ENCODE measurements at regions not wholly inside any gene's neighbourhood (a gene's known extent, or its start where the extent isn't known, plus 50 kb on each side); places are given as distances from the start of the nearest gene placed in this dataset.
A peak's percentile ranks its signal among the peaks of the same experiment; 100 is the strongest.

- intact Hi-C loops (cut with DNase I) = loop anchor here in 1 of 2 donors (10.0 kb wide), 1 partner anchor 338 kb away; no protein-coding TSS in a partner anchor
- H3K36me3 ChIP-seq = no peaks in the 10 kb centered on the region
- H3K9me3 ChIP-seq = no peaks in the 10 kb centered on the region
- DNase-seq (peak in 2 of 4 donors; percentile 61 to 77), ATAC-seq (peak; percentile 78)
- H3K27ac ChIP-seq = no peak overlapping the region
- no peaks in the 10 kb centered on the region for H3K4me1 ChIP-seq
- TF ChIP-seq CTCF (IDR thresholded peaks at IDR 0.05) = peak; percentile 35 to 38
- H3K4me3 ChIP-seq = no peak overlapping the region
- H3K27me3 ChIP-seq = no peaks in the 10 kb centered on the region
Observed at GRCh38 chr12:114166362-114166761, 200.2 kb upstream of the RBM19 start.

- DNase-seq = no peak
- Histone ChIP-seq H3K4me3 (no peak overlapping the region), H3K4me1 (no peaks in the 10 kb centered on the region), H3K36me3 (no peaks in the 10 kb centered on the region), H3K27ac (no peak overlapping the region), H3K9me3 (no peaks in the 10 kb centered on the region), H3K27me3 (no peaks in the 10 kb centered on the region)
- intact Hi-C loops (cut with DNase I) = loop anchor here in 1 of 2 donors (10.0 kb wide), 1 partner anchor 339 kb away; no protein-coding TSS in a partner anchor
- no peak for TF ChIP-seq CTCF (IDR thresholded peaks at IDR 0.05)
- ATAC-seq = no peak
Observed at GRCh38 chr12:114165921-114166320, 199.8 kb upstream of the RBM19 start.

- Histone ChIP-seq H3K27ac (no peak overlapping the region), H3K27me3 (no peaks in the 10 kb centered on the region), H3K4me3 (no peak overlapping the region), H3K36me3 (no peaks in the 10 kb centered on the region), H3K4me1 (no peaks in the 10 kb centered on the region), H3K9me3 (no peaks in the 10 kb centered on the region)
- ATAC-seq = no peak
- intact Hi-C loops (cut with DNase I) = loop anchor here in 1 of 2 donors (10.0 kb wide), 1 partner anchor 340 kb away; no protein-coding TSS in a partner anchor
- DNase-seq = no peak
- TF ChIP-seq CTCF (IDR thresholded peaks at IDR 0.05) = no peak
Observed at GRCh38 chr12:114164351-114164750, 198.2 kb upstream of the RBM19 start.

GRCh38 chr12:114163771-114164170 is 197.6 kb upstream of the RBM19 start:
- no peak for TF ChIP-seq CTCF (IDR thresholded peaks at IDR 0.05)
- no peak for ATAC-seq
- Histone ChIP-seq H3K4me1 (no peaks in the 10 kb centered on the region), H3K9me3 (no peaks in the 10 kb centered on the region), H3K36me3 (no peaks in the 10 kb centered on the region), H3K27ac (no peak overlapping the region), H3K4me3 (no peak overlapping the region), H3K27me3 (no peaks in the 10 kb centered on the region)
- no peak for DNase-seq
- intact Hi-C loops (cut with DNase I) = loop anchor here in 1 of 2 donors (10.0 kb wide), 1 partner anchor 341 kb away; no protein-coding TSS in a partner anchor

GRCh38 chr12:114160445-114160844 is 194.3 kb upstream of the RBM19 start:
- DNase-seq (no peak), ATAC-seq (no peak)
- Histone ChIP-seq H3K4me1 (no peaks in the 10 kb centered on the region), H3K27ac (no peak overlapping the region), H3K9me3 (no peaks in the 10 kb centered on the region), H3K27me3 (no peaks in the 10 kb centered on the region), H3K4me3 (no peak overlapping the region), H3K36me3 (no peaks in the 10 kb centered on the region)
- no peak for TF ChIP-seq CTCF (IDR thresholded peaks at IDR 0.05)
- intact Hi-C loops (cut with DNase I) = loop anchor here in 1 of 2 donors (10.0 kb wide), 1 partner anchor 344 kb away; no protein-coding TSS in a partner anchor

Data from left lung (tissue), 4 donors.